ENCODE measurements at regions not wholly inside any gene's neighbourhood (a gene's known extent, or its start where the extent isn't known, plus 50 kb on each side); places are given as distances from the start of the nearest gene placed in this dataset.
"Not testable (repeated sequence)": the region's sequence is repeated elsewhere in the genome, so short reads cannot be mapped to it uniquely, and the experiment has no call there.

- H3K4me1 Mint-ChIP-seq (ENCODE audit: low read depth) = no peaks in the 10 kb centered on the region
- no peaks in the 10 kb centered on the region for H3K36me3 Mint-ChIP-seq (ENCODE audit: low read depth)
- no peaks in the 10 kb centered on the region for H3K9me3 Mint-ChIP-seq
- H3K27me3 Mint-ChIP-seq (ENCODE audit: low read depth) = no peaks in the 10 kb centered on the region
- H3K4me3 Mint-ChIP-seq = no peak overlapping the region
- no peak overlapping the region for H3K27ac Mint-ChIP-seq
Measured at GRCh38 chr1:14396100-14396499, 202.4 kb upstream of the KAZN start.

GRCh38 chr1:14403961-14404645 is 194.4 kb upstream of the KAZN start:
- Mint-ChIP-seq H3K36me3 (ENCODE audit: low read depth) (no peaks in the 10 kb centered on the region), H3K4me3 (no peak overlapping the region), H3K9me3 (no peaks in the 10 kb centered on the region), H3K27me3 (ENCODE audit: low read depth) (peaks cover 4% of the 10 kb centered on the region), H3K4me1 (ENCODE audit: low read depth) (no peaks in the 10 kb centered on the region), H3K27ac (no peak overlapping the region)

DNA sequence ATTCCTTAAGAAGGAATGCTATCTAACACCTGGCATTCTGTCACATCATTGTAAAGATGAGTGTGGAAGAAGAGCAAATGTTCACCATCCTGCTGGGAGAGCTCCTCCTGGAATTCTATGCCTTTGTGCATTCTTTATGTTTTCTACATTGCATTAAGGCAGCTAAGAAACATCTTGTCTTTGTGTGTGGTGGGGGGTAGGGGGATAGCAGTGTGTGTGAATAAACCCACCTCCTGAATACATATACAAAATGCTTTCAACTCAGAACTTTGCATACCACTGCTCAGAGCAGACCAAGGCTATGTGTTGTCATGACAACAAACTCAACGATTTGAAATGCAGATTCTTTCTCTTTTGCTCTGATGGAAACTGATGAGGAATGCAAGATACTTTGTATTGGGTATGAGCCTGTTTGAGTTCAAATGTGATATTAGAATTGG is 193.6 kb upstream of the KAZN start:
- Mint-ChIP-seq H3K4me1 (ENCODE audit: low read depth) (no peaks in the 10 kb centered on the region), H3K36me3 (ENCODE audit: low read depth) (no peaks in the 10 kb centered on the region), H3K9me3 (no peaks in the 10 kb centered on the region), H3K4me3 (no peak overlapping the region), H3K27me3 (ENCODE audit: low read depth) (peaks cover 4% of the 10 kb centered on the region), H3K27ac (no peak overlapping the region)

DNA sequence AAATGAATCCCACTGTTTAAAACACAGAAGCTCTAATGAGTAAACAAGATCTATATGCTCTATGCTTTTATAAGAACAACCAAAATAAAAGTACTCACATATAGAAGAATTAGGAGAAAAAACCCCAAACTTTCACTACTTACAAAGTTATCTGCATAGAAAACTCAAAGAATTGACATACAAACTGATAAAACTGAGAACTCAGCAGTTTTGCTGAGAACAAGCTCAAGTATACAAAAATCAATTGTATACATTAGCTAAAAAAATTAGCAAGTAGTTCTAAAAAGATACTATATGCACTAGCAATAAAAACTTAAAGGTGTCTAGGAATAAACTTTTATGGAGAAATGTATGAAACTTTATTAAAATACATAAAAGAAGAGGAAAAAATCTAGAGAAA is 186.2 kb upstream of the KAZN start:
- H3K27ac Mint-ChIP-seq = no peak overlapping the region
- no peaks in the 10 kb centered on the region for H3K27me3 Mint-ChIP-seq (ENCODE audit: low read depth)
- H3K36me3 Mint-ChIP-seq (ENCODE audit: low read depth) = no peaks in the 10 kb centered on the region
- no peaks in the 10 kb centered on the region for H3K9me3 Mint-ChIP-seq
- H3K4me1 Mint-ChIP-seq (ENCODE audit: low read depth) = no peaks in the 10 kb centered on the region
- H3K4me3 Mint-ChIP-seq = no peak overlapping the region

- Mint-ChIP-seq H3K9me3 (no peaks in the 10 kb centered on the region), H3K4me3 (no peak overlapping the region), H3K4me1 (ENCODE audit: low read depth) (no peaks in the 10 kb centered on the region), H3K27me3 (ENCODE audit: low read depth) (no peaks in the 10 kb centered on the region), H3K36me3 (ENCODE audit: low read depth) (no peaks in the 10 kb centered on the region), H3K27ac (no peak overlapping the region)
Measured at GRCh38 chr1:14413819-14414490, 184.5 kb upstream of the KAZN start.

DNA sequence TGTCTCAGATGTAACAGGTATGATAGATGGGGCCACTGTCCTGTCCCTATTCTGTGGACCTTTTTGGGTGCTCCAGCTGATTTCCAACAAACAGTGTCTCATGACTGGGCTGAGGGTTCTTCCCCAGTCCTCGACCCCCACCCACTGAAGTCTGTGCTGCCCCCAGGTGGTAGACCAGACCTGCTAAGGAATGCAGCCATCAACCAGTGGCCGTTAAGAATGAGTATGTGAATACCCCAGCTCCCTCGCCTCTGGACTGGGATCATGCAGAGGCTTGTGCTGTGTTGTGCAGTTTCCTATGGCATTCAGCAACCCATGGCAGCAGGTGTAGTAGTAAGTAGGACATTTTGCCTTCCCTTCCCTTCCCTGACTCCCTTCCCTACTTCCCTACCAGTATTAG is 183.1 kb upstream of the KAZN start:
- H3K36me3 Mint-ChIP-seq (ENCODE audit: low read depth) = no peaks in the 10 kb centered on the region
- H3K27ac Mint-ChIP-seq = no peak overlapping the region
- no peak overlapping the region for H3K4me3 Mint-ChIP-seq
- no peaks in the 10 kb centered on the region for H3K9me3 Mint-ChIP-seq
- H3K27me3 Mint-ChIP-seq (ENCODE audit: low read depth) = no peaks in the 10 kb centered on the region
- H3K4me1 Mint-ChIP-seq (ENCODE audit: low read depth) = no peaks in the 10 kb centered on the region

DNA sequence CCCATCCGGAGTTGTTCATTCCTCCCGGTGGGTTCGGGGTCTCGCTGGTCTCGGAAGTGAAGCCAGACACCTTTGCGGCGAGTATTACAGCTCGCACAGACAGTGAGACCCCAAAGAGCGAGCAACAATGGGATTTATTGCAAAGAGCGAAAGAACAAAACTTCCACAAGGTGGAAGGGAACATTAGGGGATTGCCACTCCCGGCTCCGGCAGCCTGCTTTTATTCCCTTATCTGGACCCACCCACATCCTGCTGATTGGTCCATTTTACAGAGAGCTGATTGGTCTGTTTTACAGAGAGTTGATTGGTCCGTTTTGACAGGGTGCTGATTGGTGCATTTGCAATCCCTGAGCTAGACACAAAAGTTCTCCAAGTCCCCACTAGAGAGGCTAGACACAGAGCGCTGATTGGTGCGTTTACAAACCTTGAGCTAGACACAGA is 178.7 kb upstream of the KAZN start:
- not testable (repeated sequence) for H3K9me3 Mint-ChIP-seq; H3K27me3 Mint-ChIP-seq (ENCODE audit: low read depth); H3K4me1 Mint-ChIP-seq (ENCODE audit: low read depth); H3K36me3 Mint-ChIP-seq (ENCODE audit: low read depth); H3K4me3 Mint-ChIP-seq; H3K27ac Mint-ChIP-seq

DNA sequence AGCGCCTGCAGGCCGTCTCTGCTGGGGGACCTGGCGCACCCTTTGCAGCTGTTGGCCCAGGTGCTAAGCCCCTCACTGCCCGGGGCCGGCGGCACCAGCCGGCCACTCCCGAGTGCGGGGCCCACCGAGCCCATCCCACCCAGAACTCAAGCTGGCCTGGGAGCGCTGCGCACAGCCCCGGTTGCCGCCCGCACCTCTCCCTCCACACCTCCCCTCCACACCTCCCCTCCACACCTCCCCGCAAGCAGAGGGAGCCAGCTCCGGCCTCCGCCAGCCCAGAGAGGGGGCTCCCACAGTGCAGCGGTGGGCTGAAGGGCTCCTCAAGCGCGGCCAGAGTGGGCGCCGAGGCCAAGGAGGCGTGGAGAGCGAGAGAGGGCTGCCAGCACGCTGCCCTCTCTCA is 177.8 kb upstream of the KAZN start:
- H3K9me3 Mint-ChIP-seq = no peaks in the 10 kb centered on the region
- no peaks in the 10 kb centered on the region for H3K36me3 Mint-ChIP-seq (ENCODE audit: low read depth)
- H3K27ac Mint-ChIP-seq = no peak overlapping the region
- no peaks in the 10 kb centered on the region for H3K4me1 Mint-ChIP-seq (ENCODE audit: low read depth)
- no peak overlapping the region for H3K4me3 Mint-ChIP-seq
- no peaks in the 10 kb centered on the region for H3K27me3 Mint-ChIP-seq (ENCODE audit: low read depth)

DNA sequence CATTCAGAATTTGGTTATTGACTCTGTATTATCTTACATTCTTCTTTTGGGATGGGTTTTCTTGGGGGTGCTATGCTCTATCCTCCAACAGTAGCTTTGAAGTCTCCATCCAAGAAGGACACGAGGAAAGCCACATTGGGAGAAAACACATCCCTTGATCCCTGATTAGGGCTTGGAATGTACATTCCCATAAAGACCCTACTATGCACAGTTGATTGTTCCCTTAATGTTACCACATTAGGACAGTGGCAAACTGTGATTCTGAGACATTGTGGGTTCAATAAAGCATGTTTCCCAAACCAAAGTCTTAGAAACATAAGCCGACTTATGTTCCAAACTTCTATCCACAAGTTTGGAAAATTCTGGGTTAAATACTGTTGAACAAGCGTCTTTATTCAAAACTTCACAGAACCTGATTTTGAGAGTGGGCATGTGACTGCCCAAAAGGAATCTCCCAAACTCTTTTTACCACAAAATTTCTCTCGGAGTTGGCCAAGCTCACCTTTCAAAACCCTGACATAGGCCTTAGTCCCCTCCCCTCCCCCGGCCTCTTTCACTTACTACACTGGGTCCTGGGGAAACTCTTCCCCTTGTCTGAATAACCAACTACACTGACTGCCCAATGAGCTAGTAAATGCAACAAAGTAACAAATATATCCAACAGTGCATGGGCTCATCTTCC is 177.0 kb upstream of the KAZN start:
- H3K9me3 Mint-ChIP-seq = no peaks in the 10 kb centered on the region
- no peak overlapping the region for H3K27ac Mint-ChIP-seq
- H3K4me1 Mint-ChIP-seq (ENCODE audit: low read depth) = no peaks in the 10 kb centered on the region
- no peaks in the 10 kb centered on the region for H3K27me3 Mint-ChIP-seq (ENCODE audit: low read depth)
- H3K36me3 Mint-ChIP-seq (ENCODE audit: low read depth) = no peaks in the 10 kb centered on the region
- H3K4me3 Mint-ChIP-seq = no peak overlapping the region

DNA sequence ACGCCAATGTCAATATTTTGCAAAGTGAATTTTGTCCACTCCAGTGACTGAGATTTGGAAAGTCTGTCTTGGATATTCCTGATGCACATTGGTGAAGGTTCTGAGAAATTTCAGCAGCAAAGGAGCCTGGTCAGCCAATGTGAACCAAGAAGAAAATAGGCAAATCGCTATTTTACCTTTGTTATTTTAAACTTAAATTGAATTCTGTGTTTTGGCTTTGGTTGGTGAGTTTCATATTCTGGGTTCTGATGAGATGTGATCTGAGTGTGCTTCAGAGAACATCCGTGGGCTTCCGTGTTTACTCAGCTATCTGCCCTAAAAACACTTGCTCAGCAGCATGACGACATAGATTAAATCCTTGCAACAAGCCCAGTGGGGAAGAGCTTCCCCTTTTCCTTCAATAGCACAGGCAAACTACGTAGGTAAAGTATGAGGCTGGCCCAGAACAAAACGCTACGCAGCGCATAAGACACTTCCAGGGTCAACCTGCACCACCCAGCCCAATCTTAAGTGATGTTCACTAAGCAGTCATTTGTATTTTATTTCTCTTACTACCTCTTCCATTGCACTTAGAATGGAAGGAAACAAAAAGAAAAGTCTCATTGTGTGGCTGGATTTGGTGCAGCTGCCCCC is 176.4 kb upstream of the KAZN start:
- H3K27me3 Mint-ChIP-seq (ENCODE audit: low read depth) = no peaks in the 10 kb centered on the region
- H3K4me3 Mint-ChIP-seq = no peak overlapping the region
- no peak overlapping the region for H3K27ac Mint-ChIP-seq
- no peaks in the 10 kb centered on the region for H3K9me3 Mint-ChIP-seq
- H3K36me3 Mint-ChIP-seq (ENCODE audit: low read depth) = no peaks in the 10 kb centered on the region
- H3K4me1 Mint-ChIP-seq (ENCODE audit: low read depth) = no peaks in the 10 kb centered on the region

DNA sequence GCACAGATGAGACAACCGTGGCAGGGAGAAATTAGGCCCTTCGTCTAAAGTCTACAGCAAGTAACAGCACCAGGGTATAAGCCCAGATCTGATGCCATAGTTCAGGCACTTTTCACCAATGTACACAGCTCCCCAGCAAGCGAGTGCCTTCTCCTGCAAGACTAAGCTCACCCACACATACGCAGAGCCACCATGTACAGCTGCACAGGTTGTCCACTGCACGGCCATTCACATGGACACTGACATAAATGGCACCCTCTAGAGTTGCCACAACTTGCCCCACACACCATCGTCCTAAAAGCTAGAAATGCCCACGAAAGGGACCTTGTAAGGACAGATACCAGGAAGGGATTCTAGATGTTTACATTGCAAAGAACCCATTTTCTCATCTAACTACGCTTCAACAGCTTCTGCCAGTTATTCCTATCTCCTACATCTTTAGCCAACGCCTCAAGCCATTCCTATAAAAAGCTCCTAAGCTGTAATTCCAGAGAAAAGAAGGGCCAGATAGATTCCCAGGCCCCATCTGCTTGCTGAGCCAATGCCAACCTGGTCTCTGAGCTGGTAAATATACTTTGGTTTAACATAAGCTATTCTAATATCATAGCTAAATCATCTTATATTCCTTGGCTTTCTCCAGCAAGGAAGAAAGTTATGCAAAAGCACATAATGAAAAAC is 174.0 kb upstream of the KAZN start:
- Mint-ChIP-seq H3K27ac (no peak overlapping the region), H3K36me3 (ENCODE audit: low read depth) (no peaks in the 10 kb centered on the region), H3K9me3 (peaks cover 8% of the 10 kb centered on the region), H3K27me3 (ENCODE audit: low read depth) (no peaks in the 10 kb centered on the region), H3K4me1 (ENCODE audit: low read depth) (no peaks in the 10 kb centered on the region), H3K4me3 (no peak overlapping the region)

- Mint-ChIP-seq H3K9me3 (peaks cover 12% of the 10 kb centered on the region), H3K4me3 (no peak overlapping the region), H3K36me3 (ENCODE audit: low read depth) (no peaks in the 10 kb centered on the region), H3K27ac (no peak overlapping the region), H3K27me3 (ENCODE audit: low read depth) (no peaks in the 10 kb centered on the region), H3K4me1 (ENCODE audit: low read depth) (no peaks in the 10 kb centered on the region)
Measured at GRCh38 chr1:14426854-14427253, 171.6 kb upstream of the KAZN start.

DNA sequence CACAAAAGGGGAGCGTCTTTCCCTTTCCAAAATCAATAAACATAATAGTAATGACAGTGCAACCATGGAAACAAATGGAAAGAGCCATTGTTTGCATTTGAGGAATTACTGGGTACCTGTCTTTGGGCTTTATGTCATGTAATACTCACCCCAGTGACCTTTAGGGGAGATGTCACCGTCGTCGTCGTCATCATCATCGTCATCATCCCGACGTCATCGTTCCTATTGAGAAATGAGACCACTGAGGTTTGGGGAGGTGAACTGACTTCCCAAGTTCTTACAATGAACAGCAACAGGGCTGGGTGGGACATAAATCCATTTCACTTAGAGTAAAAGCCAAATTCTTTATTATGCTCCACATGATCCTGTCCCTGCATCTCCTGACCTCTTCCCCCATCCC is 168.9 kb upstream of the KAZN start:
- no peaks in the 10 kb centered on the region for H3K36me3 Mint-ChIP-seq (ENCODE audit: low read depth)
- H3K9me3 Mint-ChIP-seq = peaks cover 12% of the 10 kb centered on the region
- H3K4me3 Mint-ChIP-seq = no peak overlapping the region
- H3K27ac Mint-ChIP-seq = no peak overlapping the region
- H3K4me1 Mint-ChIP-seq (ENCODE audit: low read depth) = no peaks in the 10 kb centered on the region
- H3K27me3 Mint-ChIP-seq (ENCODE audit: low read depth) = no peaks in the 10 kb centered on the region

- H3K27ac Mint-ChIP-seq; H3K4me1 Mint-ChIP-seq (ENCODE audit: low read depth); H3K27me3 Mint-ChIP-seq (ENCODE audit: low read depth); H3K4me3 Mint-ChIP-seq; H3K36me3 Mint-ChIP-seq (ENCODE audit: low read depth): not testable (repeated sequence)
- peaks cover 12% of the 10 kb centered on the region for H3K9me3 Mint-ChIP-seq
Measured at GRCh38 chr1:14432728-14433127, 165.8 kb upstream of the KAZN start.
